Central memory CD8-positive, alpha-beta T cell (primary cell): ENCODE measurements at regions not wholly inside any gene's neighbourhood (a gene's known extent, or its start where the extent isn't known, plus 50 kb on each side); places are given as distances from the start of the nearest gene placed in this dataset.

Source experiments
- ATAC-seq: fragments of 150-1000 bp; cut with Tn5 transposase; replicated peaks from 2 replicates; pipeline ENCODE4 v1.10.0; 2022; ENCODE audit warnings: mild to moderate bottlenecking, moderate FRiP score, moderate number of reproducible peaks; ENCODE audit not compliant: poor library complexity, severe bottlenecking; ENCODE audit errors: extremely low read depth
- DNase-seq, 2 donors: peaks; one replicate each; pipeline ENCODE4 v3.0.0; 2021; ENCODE audit warnings: low spot score in 2 of 2
- H3K27ac Mint-ChIP-seq: one replicate; pipeline ENCODE4 v1.8.0; 2022; ENCODE audit warnings: low read depth, mild to moderate bottlenecking, moderate library complexity, mixed read lengths
- H3K27me3 Mint-ChIP-seq: one replicate; pipeline ENCODE4 v1.8.0; 2022; ENCODE audit warnings: mixed read lengths
- H3K36me3 Mint-ChIP-seq: one replicate; pipeline ENCODE4 v1.8.0; 2022; ENCODE audit warnings: mild to moderate bottlenecking, moderate library complexity, mixed read lengths; ENCODE audit not compliant: insufficient read depth
- H3K4me1 Mint-ChIP-seq: one replicate; pipeline ENCODE4 v1.8.0; 2022; ENCODE audit warnings: mixed read lengths
- H3K4me3 Mint-ChIP-seq: one replicate; pipeline ENCODE4 v1.8.0; 2022; ENCODE audit warnings: mild to moderate bottlenecking, moderate library complexity, mixed read lengths
- H3K9me3 Mint-ChIP-seq: one replicate; pipeline ENCODE4 v1.8.0; 2022; ENCODE audit warnings: mixed read lengths

- Mint-ChIP-seq H3K4me1 (no peaks in the 10 kb centered on the region), H3K9me3 (no peaks in the 10 kb centered on the region), H3K27ac (no peak overlapping the region), H3K27me3 (peaks cover 11% of the 10 kb centered on the region), H3K36me3 (no peaks in the 10 kb centered on the region), H3K4me3 (no peak overlapping the region)
- DNase-seq: no peak
- no peak for ATAC-seq
Measured at GRCh38 chr5:144002876-144003275, 167.6 kb downstream of the YIPF5 start.

DNA sequence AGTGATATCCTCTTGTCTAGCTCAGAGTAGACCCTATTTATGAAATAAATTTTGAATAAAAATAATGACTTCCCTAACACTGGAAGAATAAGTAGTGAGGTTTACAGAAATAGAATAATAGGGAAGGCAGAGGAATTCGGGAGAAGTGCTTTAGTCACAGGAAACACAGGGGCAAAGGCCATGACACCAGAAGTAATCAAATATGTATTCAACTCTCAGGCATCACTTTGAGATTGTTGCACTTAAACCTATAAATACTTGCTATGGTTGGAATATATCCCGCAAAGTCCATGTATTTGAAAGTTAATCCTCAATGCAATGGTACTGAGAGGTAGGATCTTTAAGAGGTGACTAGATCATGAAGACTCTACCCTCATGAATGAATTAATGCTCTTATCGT, 166.8 kb downstream of the YIPF5 start:
- DNase-seq (no peak), ATAC-seq (no peak)
- Mint-ChIP-seq H3K27ac (no peak overlapping the region), H3K4me1 (no peaks in the 10 kb centered on the region), H3K27me3 (peaks cover 11% of the 10 kb centered on the region), H3K36me3 (no peaks in the 10 kb centered on the region), H3K4me3 (no peak overlapping the region), H3K9me3 (no peaks in the 10 kb centered on the region)

- no peaks in the 10 kb centered on the region for H3K36me3 Mint-ChIP-seq
- ATAC-seq (no peak), DNase-seq (no peak)
- H3K4me1 Mint-ChIP-seq: no peaks in the 10 kb centered on the region
- no peaks in the 10 kb centered on the region for H3K9me3 Mint-ChIP-seq
- no peak overlapping the region for H3K27ac Mint-ChIP-seq
- H3K27me3 Mint-ChIP-seq: peaks cover 11% of the 10 kb centered on the region
- no peak overlapping the region for H3K4me3 Mint-ChIP-seq
Measured at GRCh38 chr5:144004146-144004545, 166.3 kb downstream of the YIPF5 start.

DNA sequence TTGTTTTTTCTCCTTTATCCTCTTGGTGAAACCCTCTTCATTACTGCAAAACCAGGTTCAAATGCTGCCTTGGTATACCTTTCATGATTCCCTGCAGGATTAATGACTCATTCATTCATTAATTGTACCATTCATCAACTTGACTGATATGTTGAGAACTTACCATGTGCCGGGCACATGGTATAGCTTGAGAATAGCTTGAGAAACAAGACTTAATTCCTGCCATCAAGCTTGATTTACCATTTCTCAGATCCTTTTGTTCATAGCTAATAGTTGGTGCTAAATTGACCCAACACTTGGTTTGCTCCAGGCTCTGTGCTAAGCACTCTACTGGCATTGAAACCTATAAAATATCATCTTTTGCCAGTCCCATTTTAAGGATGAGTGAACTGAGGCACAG, 165.7 kb downstream of the YIPF5 start:
- DNase-seq (no peak), ATAC-seq (no peak)
- Mint-ChIP-seq H3K4me3 (no peak overlapping the region), H3K27ac (no peak overlapping the region), H3K36me3 (no peaks in the 10 kb centered on the region), H3K27me3 (peaks cover 11% of the 10 kb centered on the region), H3K4me1 (no peaks in the 10 kb centered on the region), H3K9me3 (no peaks in the 10 kb centered on the region)

GRCh38 chr5:144009116-144009515, 161.3 kb downstream of the YIPF5 start:
- DNase-seq (no peak), ATAC-seq (no peak)
- H3K27ac Mint-ChIP-seq: no peak overlapping the region
- peaks cover 21% of the 10 kb centered on the region for H3K27me3 Mint-ChIP-seq
- no peak overlapping the region for H3K4me3 Mint-ChIP-seq
- H3K4me1 Mint-ChIP-seq: no peaks in the 10 kb centered on the region
- no peaks in the 10 kb centered on the region for H3K9me3 Mint-ChIP-seq
- H3K36me3 Mint-ChIP-seq: no peaks in the 10 kb centered on the region

GRCh38 chr5:144011388-144011787, 159.1 kb downstream of the YIPF5 start:
- Mint-ChIP-seq H3K27ac (no peak overlapping the region), H3K4me1 (no peaks in the 10 kb centered on the region), H3K36me3 (no peaks in the 10 kb centered on the region), H3K4me3 (no peak overlapping the region), H3K9me3 (no peaks in the 10 kb centered on the region), H3K27me3 (peaks cover 10% of the 10 kb centered on the region)
- no peak for DNase-seq
- no peak for ATAC-seq

DNA sequence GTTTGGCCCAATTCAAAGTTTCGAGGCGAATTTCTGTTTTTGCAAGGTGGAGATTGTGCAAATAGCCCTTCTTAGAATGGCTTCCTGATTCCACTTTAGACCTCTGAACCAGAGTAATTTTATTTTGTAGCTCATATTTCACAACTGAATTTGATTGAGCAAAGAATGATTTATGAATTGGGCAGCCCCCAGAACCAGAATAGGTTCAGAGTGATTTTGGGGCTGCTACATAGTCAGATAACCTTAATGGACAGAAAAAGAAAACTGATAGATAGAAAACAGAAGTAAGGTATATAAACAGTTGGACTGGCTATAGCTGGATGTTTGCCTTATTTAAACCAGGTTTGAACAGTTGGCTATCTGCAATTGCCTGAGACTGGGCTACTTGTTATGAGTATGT, 156.6 kb downstream of the YIPF5 start:
- no peak for ATAC-seq
- no peaks in the 10 kb centered on the region for H3K9me3 Mint-ChIP-seq
- H3K4me1 Mint-ChIP-seq: no peaks in the 10 kb centered on the region
- no peak overlapping the region for H3K4me3 Mint-ChIP-seq
- no peaks in the 10 kb centered on the region for H3K36me3 Mint-ChIP-seq
- H3K27ac Mint-ChIP-seq: no peak overlapping the region
- DNase-seq: no peak
- H3K27me3 Mint-ChIP-seq: peaks cover 22% of the 10 kb centered on the region

DNA sequence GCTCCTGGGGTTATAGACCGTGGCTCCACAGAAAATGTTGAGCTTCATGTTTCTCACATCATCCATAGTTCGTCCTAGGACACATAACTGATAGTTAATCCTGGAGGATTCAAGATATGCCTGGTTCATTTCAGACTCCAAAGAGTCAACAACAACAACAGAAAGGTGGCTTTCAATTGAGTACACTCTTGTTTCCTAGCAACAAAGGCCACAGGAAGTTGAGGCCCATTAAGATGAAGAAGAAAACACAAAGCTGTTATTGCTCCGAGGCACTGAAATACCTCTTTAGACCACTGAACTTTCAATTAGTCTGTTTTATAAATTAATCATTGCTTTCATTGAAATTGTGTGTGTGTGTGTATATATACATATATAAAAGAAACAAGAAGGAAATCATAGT, 154.5 kb downstream of the YIPF5 start:
- no peak overlapping the region for H3K4me3 Mint-ChIP-seq
- H3K27me3 Mint-ChIP-seq: peaks cover 32% of the 10 kb centered on the region
- H3K27ac Mint-ChIP-seq: no peak overlapping the region
- H3K36me3 Mint-ChIP-seq: no peaks in the 10 kb centered on the region
- no peaks in the 10 kb centered on the region for H3K4me1 Mint-ChIP-seq
- ATAC-seq (no peak), DNase-seq (no peak)
- peaks cover 5% of the 10 kb centered on the region for H3K9me3 Mint-ChIP-seq

- no peak for DNase-seq
- H3K27me3 Mint-ChIP-seq: peaks cover 29% of the 10 kb centered on the region
- H3K27ac Mint-ChIP-seq: no peak overlapping the region
- H3K4me3 Mint-ChIP-seq: no peak overlapping the region
- H3K36me3 Mint-ChIP-seq: no peaks in the 10 kb centered on the region
- no peaks in the 10 kb centered on the region for H3K4me1 Mint-ChIP-seq
- no peak for ATAC-seq
- H3K9me3 Mint-ChIP-seq: peaks cover 5% of the 10 kb centered on the region
Measured at GRCh38 chr5:144017119-144017518, 153.3 kb downstream of the YIPF5 start.

DNA sequence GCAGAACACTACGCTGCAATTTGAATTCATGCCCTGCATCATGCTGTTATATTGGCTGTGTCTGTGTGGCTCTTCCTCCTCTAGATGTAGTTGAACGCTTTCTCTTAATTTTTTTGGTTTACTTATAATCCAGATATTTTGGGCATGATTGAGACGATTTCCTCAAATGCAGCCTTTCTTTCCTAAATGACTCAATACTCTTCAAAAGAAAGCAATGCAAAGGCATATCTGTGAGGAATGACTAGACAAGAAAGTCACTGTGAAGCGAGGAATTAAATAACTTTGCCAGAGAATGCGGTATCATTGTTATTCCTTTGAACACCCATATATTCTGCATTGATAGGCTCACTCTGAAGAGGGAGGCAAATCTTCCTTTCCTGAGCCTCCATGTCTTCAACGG, 152.8 kb downstream of the YIPF5 start:
- peaks cover 29% of the 10 kb centered on the region for H3K27me3 Mint-ChIP-seq
- H3K27ac Mint-ChIP-seq: no peak overlapping the region
- ATAC-seq (no peak), DNase-seq (no peak)
- no peaks in the 10 kb centered on the region for H3K4me1 Mint-ChIP-seq
- H3K9me3 Mint-ChIP-seq: peaks cover 5% of the 10 kb centered on the region
- H3K4me3 Mint-ChIP-seq: no peak overlapping the region
- H3K36me3 Mint-ChIP-seq: no peaks in the 10 kb centered on the region

GRCh38 chr5:144024090-144024489, 146.4 kb downstream of the YIPF5 start:
- Mint-ChIP-seq H3K36me3 (no peaks in the 10 kb centered on the region), H3K9me3 (peaks cover 5% of the 10 kb centered on the region), H3K4me3 (no peak overlapping the region), H3K27ac (no peak overlapping the region), H3K4me1 (no peaks in the 10 kb centered on the region), H3K27me3 (peaks cover 25% of the 10 kb centered on the region)
- no peak for ATAC-seq
- DNase-seq: no peak

GRCh38 chr5:144024545-144024944, 145.9 kb downstream of the YIPF5 start:
- Mint-ChIP-seq H3K27me3 (peaks cover 22% of the 10 kb centered on the region), H3K36me3 (no peaks in the 10 kb centered on the region), H3K9me3 (peaks cover 5% of the 10 kb centered on the region), H3K27ac (no peak overlapping the region), H3K4me1 (no peaks in the 10 kb centered on the region), H3K4me3 (no peak overlapping the region)
- no peak for DNase-seq
- ATAC-seq: no peak

- no peak overlapping the region for H3K27ac Mint-ChIP-seq
- no peak for DNase-seq
- no peak for ATAC-seq
- no peaks in the 10 kb centered on the region for H3K36me3 Mint-ChIP-seq
- no peak overlapping the region for H3K4me3 Mint-ChIP-seq
- no peaks in the 10 kb centered on the region for H3K4me1 Mint-ChIP-seq
- peaks cover 11% of the 10 kb centered on the region for H3K27me3 Mint-ChIP-seq
- H3K9me3 Mint-ChIP-seq: no peaks in the 10 kb centered on the region
Measured at GRCh38 chr5:144026286-144026685, 144.2 kb downstream of the YIPF5 start.

- DNase-seq: no peak
Measured at GRCh38 chr5:144028058-144028457, 142.4 kb downstream of the YIPF5 start.

More at GRCh38 chr5:144028058-144028457, 142.4 kb downstream of the YIPF5 start:
- Mint-ChIP-seq H3K4me3 (no peak overlapping the region), H3K36me3 (no peaks in the 10 kb centered on the region), H3K4me1 (no peaks in the 10 kb centered on the region), H3K9me3 (no peaks in the 10 kb centered on the region), H3K27ac (no peak overlapping the region), H3K27me3 (peaks cover 28% of the 10 kb centered on the region)
- no peak for ATAC-seq
